Aorta (tissue), 5 donors: ENCODE measurements at regions not wholly inside any gene's neighbourhood (a gene's known extent, or its start where the extent isn't known, plus 50 kb on each side); places are given as distances from the start of the nearest gene placed in this dataset.

Experiments
- ATAC-seq: fragments of 200-7000 bp; cut with Tn5 transposase; one replicate; pipeline ENCODE4 v1.9.1; 2022; ENCODE audit warnings: moderate library complexity; ENCODE audit not compliant: low FRiP score
- DNase-seq, 2 donors: peaks; one replicate each; pipeline ENCODE4 v3.0.0-alpha.2; 2020
- H3K27ac ChIP-seq, 2 donors: one replicate each; pipeline ENCODE4 v1.5.1; 2013; ENCODE audit warnings: low read length in 2 of 2, mild to moderate bottlenecking in 2 of 2, moderate library complexity in 2 of 2, control low read depth in 1 of 2, inconsistent platforms in 1 of 2, low read depth in 1 of 2
- H3K27me3 ChIP-seq, 2 donors: one replicate each; pipeline ENCODE4 v1.6.1; 2013; ENCODE audit warnings: control low read depth in 1 of 2, low read length in 1 of 2, mild to moderate bottlenecking in 1 of 2, moderate library complexity in 1 of 2; ENCODE audit not compliant: insufficient read depth in 2 of 2, control insufficient read depth in 1 of 2
- H3K36me3 ChIP-seq, 2 donors: one replicate each; pipeline ENCODE4 v1.6.1; 2013; ENCODE audit warnings: control low read depth in 1 of 2, low read length in 1 of 2, mild to moderate bottlenecking in 1 of 2; ENCODE audit not compliant: insufficient read depth in 2 of 2, control insufficient read depth in 1 of 2
- H3K4me1 ChIP-seq, 2 donors: one replicate each; pipeline ENCODE4 v1.6.1; 2013; ENCODE audit warnings: low read length in 2 of 2, control low read depth in 1 of 2, mild to moderate bottlenecking in 1 of 2, moderate library complexity in 1 of 2; ENCODE audit not compliant: insufficient read depth in 2 of 2, control insufficient read depth in 1 of 2
- H3K4me3 ChIP-seq, 2 donors: one replicate each; pipeline ENCODE4 v1.5.1; 2013; ENCODE audit warnings: low read length in 2 of 2, control low read depth in 1 of 2, mild to moderate bottlenecking in 1 of 2
- H3K9me3 ChIP-seq: one replicate; pipeline ENCODE4 v1.6.1; 2013; ENCODE audit warnings: mild to moderate bottlenecking, low read length; ENCODE audit not compliant: control insufficient read depth
- WGBS, 2 donors: extraction: QIAGEN DNeasy Blood & Tissue Kit; methylation state at CpG; one replicate each; pipeline ENCODE4 v1.1.7; 2013; 5-methylcytosine and 5-hydroxymethylcytosine counted together
- intact Hi-C, 2 donors: fragments of 100-400 bp; cut with DNase I; formaldehyde crosslinking; loops; one replicate each; pipeline versions ENCODE4 v1.14.2 to v1.15.0; 2022
- donor health status: healthy with polysubstance abuse.
- donor health status: Bipolar disorder and iron deficiency.
- donor health status: DM: no; HTN: no; CAD: no.
- donor health status: DM: no; HTN: no; CAD: no.
- donor health status: DM: yes; HTN: yes; CAD: no.

- intact Hi-C loops = no loop called here
- no peak for DNase-seq
- no peak overlapping the region for H3K4me3 ChIP-seq
- no peak overlapping the region for H3K27ac ChIP-seq
- WGBS, 2 donors = 77% methylated on average over 4 of the region's 4 CpGs
- peaks cover 3% of the 10 kb centered on the region for H3K9me3 ChIP-seq
- ATAC-seq = no peak
- H3K4me1 ChIP-seq = no peaks in the 10 kb centered on the region
- peaks cover 0 to 2% of the 10 kb centered on the region in 2 donors for H3K27me3 ChIP-seq
- no peaks in the 10 kb centered on the region for H3K36me3 ChIP-seq
These were observed 198.0 kb upstream of the AGAP1 start for GRCh38 chr2:235295831-235296230.

DNA sequence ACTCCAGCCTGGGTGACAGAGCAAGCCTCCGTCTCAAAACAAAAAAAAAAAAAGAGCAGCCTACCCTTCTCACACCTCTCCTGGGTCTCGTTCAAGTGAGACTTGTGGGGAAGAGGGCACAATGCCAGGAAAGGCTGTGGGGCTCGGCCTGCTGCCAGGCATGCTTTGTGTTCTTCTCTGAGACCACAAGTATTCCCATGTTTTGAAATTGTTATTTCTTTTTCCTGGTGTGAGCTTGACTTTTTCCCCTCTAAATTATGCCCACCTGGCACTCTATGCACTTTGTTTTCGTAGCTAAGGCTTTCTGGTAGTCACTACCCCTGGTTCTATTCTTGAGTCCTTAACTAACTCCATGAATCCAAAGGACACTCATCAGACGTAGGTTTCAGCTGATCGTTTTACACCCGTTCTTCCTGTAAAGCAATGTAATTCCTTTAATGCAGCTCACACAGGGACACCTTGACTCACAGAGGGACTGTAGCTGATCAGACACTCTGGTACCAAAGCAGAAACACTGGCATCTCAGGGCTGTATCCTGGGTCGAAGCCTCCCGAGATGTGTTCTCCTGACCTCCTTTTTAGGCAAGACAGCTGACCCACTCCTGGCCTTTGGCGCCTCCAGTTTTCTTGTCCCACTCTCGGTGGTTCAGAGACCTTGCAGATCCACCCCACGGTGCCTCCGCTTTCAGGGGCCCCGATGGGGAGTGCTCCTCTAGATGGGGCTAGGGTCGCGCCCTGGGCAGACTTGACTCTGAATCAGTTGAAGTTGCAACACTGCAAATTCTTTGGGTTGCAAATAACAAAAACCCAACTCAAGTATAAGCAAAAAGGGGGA, 193.3 kb upstream of the AGAP1 start:
- H3K9me3 ChIP-seq = peaks cover 4% of the 10 kb centered on the region
- H3K27ac ChIP-seq = no peak overlapping the region
- 57 to 58% methylated on average over 16 of the region's 16 CpGs for WGBS, 2 donors
- no peaks in the 10 kb centered on the region for H3K4me1 ChIP-seq
- intact Hi-C loops = no loop called here
- no peak overlapping the region for H3K4me3 ChIP-seq
- ATAC-seq = no peak
- DNase-seq = no peak
- peaks cover 0 to 2% of the 10 kb centered on the region in 2 donors for H3K27me3 ChIP-seq
- H3K36me3 ChIP-seq = no peaks in the 10 kb centered on the region

DNA sequence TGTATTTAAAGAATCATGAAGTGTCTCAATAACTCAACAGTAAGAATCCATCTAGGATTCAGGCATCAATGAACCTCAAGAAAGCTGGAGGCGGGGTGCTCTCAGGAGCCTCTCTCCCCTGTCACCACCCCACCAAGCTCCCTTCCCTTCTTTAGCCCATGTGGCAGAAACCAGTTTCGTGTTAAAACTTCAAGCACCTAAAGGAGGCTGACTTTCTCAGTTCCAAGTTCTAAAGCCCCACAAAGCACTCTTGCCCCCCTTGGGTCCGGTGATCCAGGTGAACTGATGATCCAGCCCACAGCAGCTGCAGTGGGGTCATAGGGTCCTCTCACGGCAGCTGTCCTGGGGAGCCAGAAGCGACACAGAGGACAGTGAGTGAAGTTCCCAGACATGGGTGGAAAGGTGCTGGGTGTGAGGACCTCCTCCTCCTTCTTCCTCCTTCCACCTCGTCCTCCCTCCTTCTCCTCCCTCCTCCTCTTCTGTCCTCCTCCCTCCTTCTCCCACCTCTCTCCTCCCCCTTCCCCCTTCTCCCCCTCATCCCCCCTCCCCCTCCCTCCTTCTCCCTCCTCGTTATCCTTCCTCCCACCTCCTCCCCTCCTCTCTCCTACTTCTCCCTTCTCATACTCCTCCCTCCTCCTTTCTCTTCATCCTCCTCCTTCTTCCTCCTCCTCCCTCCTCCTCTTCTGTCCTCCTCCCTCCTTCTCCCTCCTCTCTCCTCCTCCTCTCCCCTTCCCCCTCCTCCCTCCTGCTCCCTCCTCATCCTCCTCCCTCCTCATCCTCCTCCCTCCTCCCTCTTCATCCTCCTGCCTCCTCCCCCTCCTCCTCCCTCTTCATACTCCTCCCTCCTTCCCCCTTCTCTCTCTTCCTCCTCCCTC, 192.4 kb upstream of the AGAP1 start:
- Histone ChIP-seq H3K4me3 (no peak overlapping the region), H3K36me3 (no peaks in the 10 kb centered on the region), H3K27ac (no peak overlapping the region), H3K9me3 (peaks cover 5% of the 10 kb centered on the region), H3K27me3 (peaks cover 0 to 2% of the 10 kb centered on the region in 2 donors), H3K4me1 (no peaks in the 10 kb centered on the region)
- DNase-seq = no peak
- ATAC-seq = no peak
- 70 to 80% methylated on average over 6 to 7 of the region's 7 CpGs for WGBS, 2 donors
- intact Hi-C loops = no loop called here

- H3K36me3 ChIP-seq = no peaks in the 10 kb centered on the region
- H3K9me3 ChIP-seq = peaks cover 3% of the 10 kb centered on the region
- peaks cover 0 to 2% of the 10 kb centered on the region in 2 donors for H3K27me3 ChIP-seq
- H3K27ac ChIP-seq = no peak overlapping the region
- 82 to 90% methylated on average over 9 of the region's 9 CpGs for WGBS, 2 donors
- intact Hi-C loops = no loop called here
- no peak for DNase-seq
- no peak overlapping the region for H3K4me3 ChIP-seq
- no peak for ATAC-seq
- H3K4me1 ChIP-seq = no peaks in the 10 kb centered on the region
These were observed 191.6 kb upstream of the AGAP1 start for GRCh38 chr2:235302263-235302662.

DNA sequence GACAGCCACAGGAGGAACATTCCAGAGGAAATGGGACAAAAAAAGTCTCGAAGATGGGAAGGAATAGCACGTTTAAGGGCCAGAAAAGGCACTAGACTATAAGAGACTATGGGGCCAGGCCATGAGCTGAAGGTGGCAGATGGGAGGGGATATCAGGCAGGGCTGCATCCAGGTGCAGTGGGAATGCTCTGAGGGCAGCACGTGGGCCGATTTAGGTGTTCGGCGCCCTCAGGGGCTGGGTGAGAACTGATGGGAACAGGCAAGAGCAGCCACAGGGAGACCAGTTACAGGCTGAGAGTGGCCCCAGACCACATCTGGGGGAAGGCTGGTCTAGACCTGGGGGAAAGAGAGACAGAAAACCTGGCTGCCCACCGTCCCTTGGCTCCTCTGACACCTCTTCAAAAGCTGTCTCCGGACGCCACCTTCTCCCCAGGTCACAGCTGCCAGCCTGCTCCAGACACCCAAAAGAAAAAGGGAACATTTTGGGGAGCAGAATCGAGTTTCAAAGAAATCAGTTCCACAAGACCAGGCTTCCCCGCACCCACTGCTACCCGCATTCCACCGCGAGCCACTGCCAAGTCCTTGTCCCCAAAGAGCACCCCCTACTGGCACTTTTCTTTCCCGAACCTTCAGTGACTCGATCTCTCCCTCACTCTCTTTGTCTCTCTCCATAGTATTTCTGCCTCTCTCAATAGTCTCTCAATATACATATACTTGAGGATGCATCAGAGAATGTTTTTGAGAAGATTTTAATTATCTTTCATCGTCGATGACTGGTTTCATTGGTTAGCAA, 190.1 kb upstream of the AGAP1 start:
- H3K4me1 ChIP-seq = no peaks in the 10 kb centered on the region
- no peaks in the 10 kb centered on the region for H3K36me3 ChIP-seq
- no peak for DNase-seq
- peaks cover 3% of the 10 kb centered on the region for H3K9me3 ChIP-seq
- no peak overlapping the region for H3K4me3 ChIP-seq
- intact Hi-C loops = no loop called here
- H3K27me3 ChIP-seq = no peaks in the 10 kb centered on the region
- WGBS, 2 donors = 74 to 75% methylated on average over 18 of the region's 18 CpGs
- ATAC-seq = no peak
- no peak overlapping the region for H3K27ac ChIP-seq

DNA sequence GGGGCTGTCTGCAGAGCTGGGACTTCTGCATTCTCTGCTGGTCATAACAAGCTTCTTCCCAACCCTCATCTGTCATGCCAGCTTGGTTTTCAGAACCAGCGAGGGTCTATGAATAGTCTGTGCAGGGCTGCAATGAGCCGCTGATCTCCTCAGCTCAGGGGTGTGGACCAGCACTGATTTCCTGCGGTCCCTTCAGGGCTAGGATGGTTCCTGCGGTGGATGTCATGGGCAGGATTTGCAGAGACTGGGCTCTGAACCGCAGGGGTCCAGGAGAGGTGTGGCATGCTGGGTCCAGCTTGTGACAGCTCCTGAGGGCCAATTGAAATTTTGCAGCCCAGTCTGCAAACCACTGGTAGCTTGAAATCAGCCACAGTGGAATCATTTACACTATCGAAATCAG, 188.2 kb upstream of the AGAP1 start:
- DNase-seq (no peak), ATAC-seq (no peak)
- H3K36me3 ChIP-seq = no peaks in the 10 kb centered on the region
- intact Hi-C loops = no loop called here
- H3K27me3 ChIP-seq = no peaks in the 10 kb centered on the region
- WGBS, 2 donors = 76 to 85% methylated on average over 6 of the region's 6 CpGs
- H3K4me1 ChIP-seq = no peaks in the 10 kb centered on the region
- H3K27ac ChIP-seq = no peak overlapping the region
- H3K4me3 ChIP-seq = no peak overlapping the region
- H3K9me3 ChIP-seq = peaks cover 1% of the 10 kb centered on the region

DNA sequence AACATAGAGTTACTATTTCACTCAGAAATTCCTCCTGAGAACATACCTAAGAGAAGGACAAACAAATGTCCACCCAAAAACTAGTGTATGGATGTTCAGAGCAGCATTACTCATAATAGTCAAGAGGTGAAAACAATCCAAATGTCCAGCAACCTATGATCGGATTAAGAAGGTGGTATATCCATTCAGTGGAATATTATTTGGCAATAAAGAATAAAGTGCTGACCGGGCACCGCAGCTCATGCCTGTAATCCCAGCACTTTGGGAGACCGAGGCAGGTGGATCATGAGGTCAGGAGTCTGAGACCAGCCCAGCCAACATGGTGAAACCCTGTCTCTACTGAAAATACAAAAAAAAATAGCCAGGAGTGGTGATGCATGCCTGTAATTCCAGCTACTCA, 182.8 kb upstream of the AGAP1 start:
- 91 to 95% methylated on average over 4 of the region's 4 CpGs for WGBS, 2 donors
- H3K4me1 ChIP-seq = no peaks in the 10 kb centered on the region

DNA sequence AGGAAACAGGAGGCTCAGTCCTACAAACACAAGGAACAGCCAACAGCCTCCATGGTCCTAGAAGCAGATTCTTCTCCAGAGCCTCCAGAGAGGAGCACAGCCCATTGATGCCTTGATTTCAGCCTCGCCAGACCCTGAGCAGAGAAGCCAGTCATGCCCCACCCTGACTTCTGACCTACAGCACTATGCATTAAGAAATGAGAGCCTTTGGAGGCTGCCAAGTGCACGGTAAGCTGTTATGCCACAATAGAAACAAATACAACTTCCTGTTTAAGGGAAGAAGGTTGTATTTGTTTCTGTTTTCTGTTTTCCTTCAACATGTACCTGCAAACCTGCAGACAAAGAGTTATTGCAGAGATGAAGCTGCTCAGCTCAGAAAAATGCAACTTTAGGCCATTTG, 181.3 kb upstream of the AGAP1 start:
- intact Hi-C loops = no loop called here
- no peak for DNase-seq
- ATAC-seq = no peak
- H3K4me1 ChIP-seq = no peaks in the 10 kb centered on the region
- H3K4me3 ChIP-seq = no peak overlapping the region
- H3K27me3 ChIP-seq = peaks cover 0 to 2% of the 10 kb centered on the region in 2 donors
- H3K9me3 ChIP-seq = no peaks in the 10 kb centered on the region
- H3K36me3 ChIP-seq = no peaks in the 10 kb centered on the region
- no peak overlapping the region for H3K27ac ChIP-seq
- WGBS, 2 donors = 46 to 49% methylated on average over 2 of the region's 2 CpGs

More for the DNA sequence above, 182.8 kb upstream of the AGAP1 start:
- Histone ChIP-seq H3K27ac (no peak overlapping the region), H3K9me3 (no peaks in the 10 kb centered on the region), H3K4me3 (no peak overlapping the region), H3K36me3 (no peaks in the 10 kb centered on the region), H3K27me3 (peaks cover 0 to 2% of the 10 kb centered on the region in 2 donors)
- ATAC-seq = no peak
- intact Hi-C loops = no loop called here
- DNase-seq = no peak
